ENCODE measurements at regions not wholly inside any gene's neighbourhood (a gene's known extent, or its start where the extent isn't known, plus 50 kb on each side); places are given as distances from the start of the nearest gene placed in this dataset.

DNA sequence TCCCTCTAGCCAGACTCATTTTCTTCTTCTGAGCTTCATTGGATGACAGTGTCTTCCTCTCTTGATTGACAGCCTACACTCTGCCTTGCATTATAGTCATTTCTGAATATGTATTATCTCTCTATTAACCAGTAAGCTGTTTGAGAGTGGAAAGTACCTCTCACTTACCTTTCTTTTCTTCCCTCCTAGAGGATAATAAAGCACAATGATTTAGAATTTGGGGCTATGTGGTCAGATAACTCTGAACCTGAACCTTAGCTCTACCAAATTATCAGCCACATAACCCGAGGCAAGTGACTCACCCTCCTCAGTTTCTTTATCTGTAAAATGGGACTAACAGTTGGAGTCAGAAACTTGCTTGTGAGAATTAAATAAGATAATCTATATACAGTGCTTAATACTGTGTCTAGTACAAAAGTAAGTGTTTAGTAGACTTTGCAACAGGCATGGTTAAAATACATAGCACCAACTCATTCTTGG, 331.8 kb upstream of the TBL1XR1 start:
- CTCF ChIA-PET: interaction anchor here (1.3 kb wide), 1 partner anchor 146 kb away, joined by 3 read pairs; no protein-coding TSS in a partner anchor
- intact Hi-C loops (cut with micrococcal nuclease): no loop called here
- H3K27ac Mint-ChIP-seq: no peak overlapping the region

DNA sequence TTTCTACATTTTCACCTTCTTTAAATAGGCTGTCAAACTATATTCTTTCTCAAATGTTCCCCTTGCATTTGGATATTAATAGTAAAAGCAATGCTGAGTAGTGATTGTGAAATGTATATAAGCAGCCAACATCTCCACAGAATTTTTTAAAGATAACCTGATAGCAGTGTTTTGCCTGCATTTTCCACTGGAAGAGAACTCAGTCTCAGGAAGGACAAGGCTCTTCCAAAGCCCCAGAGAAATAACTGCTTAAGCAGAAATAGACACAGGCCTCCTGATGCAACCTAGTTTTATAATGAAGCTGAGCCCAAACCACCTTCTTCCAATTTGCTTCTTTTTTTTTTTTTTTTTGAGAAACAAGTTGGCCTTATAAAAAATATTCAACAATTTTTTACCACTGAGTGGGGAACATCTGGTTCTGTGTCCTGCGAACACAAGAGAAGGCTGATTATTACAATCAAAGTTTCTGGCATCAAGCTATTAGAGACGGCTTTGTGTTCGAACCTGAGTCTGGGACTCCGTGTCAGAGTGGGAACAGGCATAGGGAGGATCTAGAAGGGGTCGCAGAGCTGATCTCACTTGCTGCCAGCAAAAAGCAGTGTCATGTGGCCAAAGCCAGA, 332.5 kb upstream of the TBL1XR1 start:
- H3K36me3 ChIP-seq (replicated peaks in 1 of 2; ENCODE audit: control extremely low read depth in 1 of 2, control insufficient read depth in 1 of 2, extremely low read depth in 1 of 2, insufficient read depth in 2 of 2, low read length in 1 of 2): no peaks in the 10 kb centered on the region
- no peaks in the 10 kb centered on the region for H3K79me2 ChIP-seq (ENCODE audit: control insufficient read depth, insufficient read depth, low read length)
- H3K27ac ChIP-seq (ENCODE audit: low read length in 2 of 2): no peak overlapping the region
- DNase-seq: no peak
- WGBS (ENCODE audit: insufficient coverage): 92% methylated on average over 5 of the region's 5 CpGs
- H3K4me3 ChIP-seq (ENCODE audit: control extremely low read depth in 1 of 5, extremely low read depth in 1 of 5, insufficient read depth in 1 of 5, low read depth in 2 of 5, low read length in 4 of 5): no peak overlapping the region
- H3K4me2 ChIP-seq (replicated peaks; ENCODE audit: low read depth, low read length, poor library complexity, severe bottlenecking): no peak overlapping the region
- intact Hi-C loops (cut with micrococcal nuclease): no loop called here
- Mint-ChIP-seq H3K9me3 (ENCODE audit: insufficient read depth) (no peaks in the 10 kb centered on the region), H3K4me3 (no peak overlapping the region), H3K4me1 (peaks cover 2% of the 10 kb centered on the region), H3K27ac (no peak overlapping the region), H3K27me3 (no peaks in the 10 kb centered on the region)
- H2AFZ ChIP-seq (ENCODE audit: insufficient read depth, low read depth, low read length, poor library complexity, severe bottlenecking): no peak overlapping the region
- POLR2A ChIA-PET: no interaction called here
- no peak for TF ChIP-seq EZH2 (IDR thresholded peaks at IDR 0.05; ENCODE audit: borderline replicate concordance, insufficient read depth, low read depth, low read length, poor library complexity, severe bottlenecking)
- TF ChIP-seq, protein P1, sequence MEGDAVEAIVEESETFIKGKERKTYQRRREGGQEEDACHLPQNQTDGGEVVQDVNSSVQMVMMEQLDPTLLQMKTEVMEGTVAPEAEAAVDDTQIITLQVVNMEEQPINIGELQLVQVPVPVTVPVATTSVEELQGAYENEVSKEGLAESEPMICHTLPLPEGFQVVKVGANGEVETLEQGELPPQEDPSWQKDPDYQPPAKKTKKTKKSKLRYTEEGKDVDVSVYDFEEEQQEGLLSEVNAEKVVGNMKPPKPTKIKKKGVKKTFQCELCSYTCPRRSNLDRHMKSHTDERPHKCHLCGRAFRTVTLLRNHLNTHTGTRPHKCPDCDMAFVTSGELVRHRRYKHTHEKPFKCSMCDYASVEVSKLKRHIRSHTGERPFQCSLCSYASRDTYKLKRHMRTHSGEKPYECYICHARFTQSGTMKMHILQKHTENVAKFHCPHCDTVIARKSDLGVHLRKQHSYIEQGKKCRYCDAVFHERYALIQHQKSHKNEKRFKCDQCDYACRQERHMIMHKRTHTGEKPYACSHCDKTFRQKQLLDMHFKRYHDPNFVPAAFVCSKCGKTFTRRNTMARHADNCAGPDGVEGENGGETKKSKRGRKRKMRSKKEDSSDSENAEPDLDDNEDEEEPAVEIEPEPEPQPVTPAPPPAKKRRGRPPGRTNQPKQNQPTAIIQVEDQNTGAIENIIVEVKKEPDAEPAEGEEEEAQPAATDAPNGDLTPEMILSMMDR (IDR thresholded peaks at IDR 0.05): no peak
- ATAC-seq (ENCODE audit: low read depth): no peak
- CTCF ChIA-PET: interaction anchor here (1.3 kb wide), 1 partner anchor 147 kb away, joined by 3 read pairs; no protein-coding TSS in a partner anchor
- no peaks in the 10 kb centered on the region for H3K4me1 ChIP-seq (ENCODE audit: control insufficient read depth in 2 of 2, insufficient read depth in 2 of 2, low read length in 2 of 2)
- H3K27me3 ChIP-seq (replicated peaks in 1 of 4; ENCODE audit: control extremely low read depth in 1 of 4, control insufficient read depth in 3 of 4, insufficient read depth in 4 of 4, low read length in 3 of 4): no peaks in the 10 kb centered on the region
- no peak overlapping the region for H3K9ac ChIP-seq (ENCODE audit: low read length)
- H3K9me3 ChIP-seq (ENCODE audit: control extremely low read depth in 1 of 3, control insufficient read depth in 2 of 3, insufficient read depth in 1 of 3, low read length in 2 of 3): no peaks in the 10 kb centered on the region
- H4K20me1 ChIP-seq (ENCODE audit: control insufficient read depth, insufficient read depth, low read length, poor library complexity, severe bottlenecking): no peaks in the 10 kb centered on the region

More for the DNA sequence above, 331.8 kb upstream of the TBL1XR1 start:
- Histone ChIP-seq H2AFZ (ENCODE audit: insufficient read depth, low read depth, low read length, poor library complexity, severe bottlenecking) (no peak overlapping the region), H3K4me2 (replicated peaks; ENCODE audit: low read depth, low read length, poor library complexity, severe bottlenecking) (no peak overlapping the region), H3K27me3 (replicated peaks in 1 of 4; ENCODE audit: control extremely low read depth in 1 of 4, control insufficient read depth in 3 of 4, insufficient read depth in 4 of 4, low read length in 3 of 4) (no peaks in the 10 kb centered on the region), H3K4me1 (ENCODE audit: control insufficient read depth in 2 of 2, insufficient read depth in 2 of 2, low read length in 2 of 2) (no peaks in the 10 kb centered on the region), H3K27ac (ENCODE audit: low read length in 2 of 2) (no peak overlapping the region), H3K79me2 (ENCODE audit: control insufficient read depth, insufficient read depth, low read length) (no peaks in the 10 kb centered on the region), H3K9ac (ENCODE audit: low read length) (no peak overlapping the region), H3K4me3 (ENCODE audit: control extremely low read depth in 1 of 5, extremely low read depth in 1 of 5, insufficient read depth in 1 of 5, low read depth in 2 of 5, low read length in 4 of 5) (no peak overlapping the region), H4K20me1 (ENCODE audit: control insufficient read depth, insufficient read depth, low read length, poor library complexity, severe bottlenecking) (no peaks in the 10 kb centered on the region), H3K9me3 (ENCODE audit: control extremely low read depth in 1 of 3, control insufficient read depth in 2 of 3, insufficient read depth in 1 of 3, low read length in 2 of 3) (no peaks in the 10 kb centered on the region), H3K36me3 (replicated peaks in 1 of 2; ENCODE audit: control extremely low read depth in 1 of 2, control insufficient read depth in 1 of 2, extremely low read depth in 1 of 2, insufficient read depth in 2 of 2, low read length in 1 of 2) (no peaks in the 10 kb centered on the region)
- Mint-ChIP-seq H3K4me3 (no peak overlapping the region), H3K4me1 (peaks cover 2% of the 10 kb centered on the region), H3K27me3 (no peaks in the 10 kb centered on the region), H3K9me3 (ENCODE audit: insufficient read depth) (no peaks in the 10 kb centered on the region)
- DNase-seq (no peak), ATAC-seq (ENCODE audit: low read depth) (no peak)
- POLR2A ChIA-PET: no interaction called here
- WGBS (ENCODE audit: insufficient coverage): no CpG with 5 or more reads among the region's 1 CpG
- no peak for TF ChIP-seq EZH2 (IDR thresholded peaks at IDR 0.05; ENCODE audit: borderline replicate concordance, insufficient read depth, low read depth, low read length, poor library complexity, severe bottlenecking)
- TF ChIP-seq, protein P1 (IDR thresholded peaks at IDR 0.05): no peak
